CD4-positive, alpha-beta T cell (primary cell): ENCODE measurements at regions not wholly inside any gene's neighbourhood (a gene's known extent, or its start where the extent isn't known, plus 50 kb on each side); places are given as distances from the start of the nearest gene placed in this dataset.

Experiments
- ATAC-seq: fragments of 200-7000 bp; cut with Tn5 transposase; one replicate; pipeline ENCODE4 v1.10.0; 2022; ENCODE audit warnings: mild to moderate bottlenecking; ENCODE audit not compliant: poor library complexity
- CTCF ChIA-PET: fragments of 350-600 bp; sonication (Branson Sonifier 250); formaldehyde crosslinking; loops from one replicate; lab custom pipeline; 2021; ENCODE audit warnings: antibody characterized with exemption, inconsistent platforms; lab: Charles Lee
- POLR2A ChIA-PET: fragments of 350-600 bp; sonication (Branson Sonifier 250); formaldehyde crosslinking; loops from one replicate; lab custom pipeline; 2021; ENCODE audit warnings: antibody characterized with exemption, inconsistent platforms; lab: Charles Lee
- DNase-seq, 14 experiments: peaks; one replicate each; pipeline ENCODE4 v3.0.0-alpha.2; 2013 to 2020; ENCODE audit warnings: mixed read lengths in 2 of 14
- H3K27ac ChIP-seq, 2 donors: one replicate each; pipeline versions ENCODE4 v1.5.1 to v1.7.0; 2013; ENCODE audit warnings: low read length in 2 of 2, low read depth in 1 of 2, mild to moderate bottlenecking in 1 of 2
- H3K27me3 ChIP-seq, 2 experiments: 1 replicate in 1 of 2; 2 replicates in 1 of 2; pipeline versions ENCODE4 v1.6.1 to v1.7.0; 2013; ENCODE audit warnings: low read length in 2 of 2, control low read depth in 1 of 2, mild to moderate bottlenecking in 1 of 2, moderate library complexity in 1 of 2; ENCODE audit not compliant: insufficient read depth in 2 of 2, control insufficient read depth in 1 of 2
- H3K36me3 ChIP-seq: one replicate; pipeline ENCODE4 v1.6.1; 2013; ENCODE audit warnings: low read length, control low read depth; ENCODE audit not compliant: insufficient read depth
- H3K4me1 ChIP-seq: one replicate; pipeline ENCODE4 v1.6.1; 2013; ENCODE audit warnings: low read length, control low read depth; ENCODE audit not compliant: insufficient read depth
- H3K4me3 ChIP-seq: one replicate; pipeline ENCODE4 v1.5.1; 2013; ENCODE audit warnings: mild to moderate bottlenecking, low read length, moderate library complexity
- H3K9me3 ChIP-seq, 2 experiments: 1 replicate in 1 of 2; 2 replicates in 1 of 2; pipeline versions ENCODE4 v1.6.1 to v1.7.0; 2013; ENCODE audit warnings: low read length in 2 of 2, mild to moderate bottlenecking in 2 of 2, control low read depth in 1 of 2, moderate library complexity in 1 of 2; ENCODE audit not compliant: control insufficient read depth in 1 of 2, insufficient read depth in 1 of 2
- H3K27ac Mint-ChIP-seq: one replicate; pipeline ENCODE4 v1.8.0; 2020; ENCODE audit warnings: mixed read lengths
- H3K27me3 Mint-ChIP-seq: one replicate; pipeline ENCODE4 v1.8.0; 2021; ENCODE audit warnings: mixed read lengths
- H3K36me3 Mint-ChIP-seq: one replicate; pipeline ENCODE4 v1.8.0; 2021; ENCODE audit warnings: low read depth, mixed read lengths
- H3K4me1 Mint-ChIP-seq: one replicate; pipeline ENCODE4 v1.8.0; 2021; ENCODE audit warnings: low read depth, mixed read lengths
- H3K4me3 Mint-ChIP-seq: one replicate; pipeline ENCODE4 v1.8.0; 2020; ENCODE audit warnings: mild to moderate bottlenecking, mixed read lengths
- H3K9me3 Mint-ChIP-seq: one replicate; pipeline ENCODE4 v1.8.0; 2020; ENCODE audit warnings: mixed read lengths
- intact Hi-C, 2 experiments: fragments of 100-400 bp; cut with DNase I in 1 of 2; cut with micrococcal nuclease in 1 of 2; formaldehyde crosslinking; loops; one replicate each; pipeline versions ENCODE4 v1.15.1 to v1.9.0; 2023 to 2025; cut with DNase I, micrococcal nuclease
- TF ChIP-seq, protein P1 (sequence below): fragments of 200-600 bp; IDR thresholded peaks from one replicate; pipeline ENCODE4 v1.8.0; 2022; ENCODE audit warnings: antibody characterized with exemption, mild to moderate bottlenecking

DNA sequence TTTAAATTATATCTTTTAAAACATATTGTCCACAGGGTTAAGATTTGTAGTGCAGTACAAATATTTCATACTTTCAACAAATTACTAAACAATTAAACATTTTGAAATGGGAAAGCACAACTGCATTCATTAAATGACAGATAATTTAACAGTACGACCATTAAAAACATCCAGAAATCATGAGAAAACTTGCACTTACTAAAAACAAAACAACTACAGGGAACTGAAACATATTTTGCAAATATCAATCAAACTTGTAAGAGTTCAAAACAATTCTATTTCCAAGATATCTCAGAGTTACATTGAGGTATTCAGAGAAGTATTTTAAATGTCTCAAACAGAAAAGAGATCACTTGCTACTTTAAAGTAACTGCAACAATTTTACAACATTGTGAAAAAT is 478.5 kb upstream of the PCDH10 start:
- ATAC-seq (no peak), DNase-seq (no peak)
- Mint-ChIP-seq H3K27ac (no peak overlapping the region), H3K9me3 (peaks cover 6% of the 10 kb centered on the region), H3K36me3 (no peaks in the 10 kb centered on the region), H3K27me3 (no peaks in the 10 kb centered on the region), H3K4me1 (no peaks in the 10 kb centered on the region), H3K4me3 (no peak overlapping the region)
- Histone ChIP-seq H3K9me3 (no peaks in the 10 kb centered on the region), H3K4me1 (no peaks in the 10 kb centered on the region), H3K27ac (no peak overlapping the region), H3K27me3 (no peaks in the 10 kb centered on the region), H3K4me3 (no peak overlapping the region), H3K36me3 (no peaks in the 10 kb centered on the region)
- ChIA-PET POLR2A (no interaction called here), CTCF (no interaction called here)
- TF ChIP-seq, protein P1, sequence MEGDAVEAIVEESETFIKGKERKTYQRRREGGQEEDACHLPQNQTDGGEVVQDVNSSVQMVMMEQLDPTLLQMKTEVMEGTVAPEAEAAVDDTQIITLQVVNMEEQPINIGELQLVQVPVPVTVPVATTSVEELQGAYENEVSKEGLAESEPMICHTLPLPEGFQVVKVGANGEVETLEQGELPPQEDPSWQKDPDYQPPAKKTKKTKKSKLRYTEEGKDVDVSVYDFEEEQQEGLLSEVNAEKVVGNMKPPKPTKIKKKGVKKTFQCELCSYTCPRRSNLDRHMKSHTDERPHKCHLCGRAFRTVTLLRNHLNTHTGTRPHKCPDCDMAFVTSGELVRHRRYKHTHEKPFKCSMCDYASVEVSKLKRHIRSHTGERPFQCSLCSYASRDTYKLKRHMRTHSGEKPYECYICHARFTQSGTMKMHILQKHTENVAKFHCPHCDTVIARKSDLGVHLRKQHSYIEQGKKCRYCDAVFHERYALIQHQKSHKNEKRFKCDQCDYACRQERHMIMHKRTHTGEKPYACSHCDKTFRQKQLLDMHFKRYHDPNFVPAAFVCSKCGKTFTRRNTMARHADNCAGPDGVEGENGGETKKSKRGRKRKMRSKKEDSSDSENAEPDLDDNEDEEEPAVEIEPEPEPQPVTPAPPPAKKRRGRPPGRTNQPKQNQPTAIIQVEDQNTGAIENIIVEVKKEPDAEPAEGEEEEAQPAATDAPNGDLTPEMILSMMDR = no peak
- intact Hi-C loops = no loop called here

DNA sequence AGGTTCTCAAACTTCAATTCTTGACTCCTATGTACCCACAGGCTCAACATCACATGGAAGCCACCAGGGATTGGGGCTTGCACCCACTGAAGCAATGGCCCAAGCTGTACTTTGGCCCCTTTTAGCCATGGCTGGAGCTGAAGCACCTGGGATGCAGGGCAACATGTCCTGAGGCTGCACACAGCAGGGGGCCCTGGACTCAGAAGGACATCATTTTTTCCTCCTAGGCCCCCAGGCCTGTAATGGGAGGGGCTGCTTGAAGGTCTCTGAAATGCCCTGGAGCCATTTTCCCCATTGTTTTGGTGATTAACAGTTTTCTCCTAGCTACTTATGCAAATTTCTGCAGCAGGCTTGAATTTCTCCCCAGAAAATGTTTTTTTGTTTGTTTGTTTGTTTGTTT is 465.1 kb upstream of the PCDH10 start:
- intact Hi-C loops = no loop called here
- no peaks in the 10 kb centered on the region for H3K27me3 Mint-ChIP-seq
- no peaks in the 10 kb centered on the region for H3K4me1 Mint-ChIP-seq
- no peak overlapping the region for H3K27ac Mint-ChIP-seq
- TF ChIP-seq, protein P1 = no peak
- ChIA-PET CTCF (no interaction called here), POLR2A (no interaction called here)
- H3K9me3 ChIP-seq = peaks cover 0 to 13% of the 10 kb centered on the region in 2 experiments
- no peak overlapping the region for H3K4me3 ChIP-seq
- H3K9me3 Mint-ChIP-seq = peaks cover 9% of the 10 kb centered on the region
- no peaks in the 10 kb centered on the region for H3K36me3 ChIP-seq
- no peak overlapping the region for H3K4me3 Mint-ChIP-seq
- H3K27me3 ChIP-seq = no peaks in the 10 kb centered on the region
- no peak for ATAC-seq
- no peaks in the 10 kb centered on the region for H3K36me3 Mint-ChIP-seq
- H3K4me1 ChIP-seq = no peaks in the 10 kb centered on the region
- H3K27ac ChIP-seq = no peak overlapping the region
- no peak for DNase-seq

DNA sequence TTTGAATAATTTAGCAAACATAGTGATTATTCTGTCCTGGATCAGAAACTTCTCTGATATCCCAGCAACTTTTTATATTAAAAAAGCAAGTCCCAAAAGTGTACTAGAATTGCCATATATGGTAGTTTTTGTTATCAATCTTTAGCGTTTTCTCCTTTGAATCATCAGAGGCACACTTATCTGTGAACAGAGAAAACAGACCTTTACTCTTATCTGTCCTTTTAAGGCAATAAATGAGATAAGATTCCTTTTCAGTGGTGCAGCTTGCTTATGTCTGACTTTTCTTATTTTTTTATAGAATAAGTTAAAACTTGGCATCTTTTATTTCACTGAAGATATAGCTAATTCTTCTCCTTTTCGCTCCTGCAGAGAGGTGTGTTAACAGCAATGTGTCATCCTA is 458.1 kb upstream of the PCDH10 start:
- no peaks in the 10 kb centered on the region for H3K27me3 Mint-ChIP-seq
- peaks cover 17% of the 10 kb centered on the region for H3K9me3 Mint-ChIP-seq
- intact Hi-C loops = no loop called here
- DNase-seq = no peak
- TF ChIP-seq, protein P1 = no peak
- Histone ChIP-seq H3K27ac (no peak overlapping the region), H3K9me3 (no peaks in the 10 kb centered on the region), H3K36me3 (no peaks in the 10 kb centered on the region), H3K4me1 (no peaks in the 10 kb centered on the region), H3K4me3 (no peak overlapping the region), H3K27me3 (no peaks in the 10 kb centered on the region)
- POLR2A ChIA-PET = no interaction called here
- H3K36me3 Mint-ChIP-seq = no peaks in the 10 kb centered on the region
- H3K4me3 Mint-ChIP-seq = no peak overlapping the region
- no peak for ATAC-seq
- CTCF ChIA-PET = no interaction called here
- no peaks in the 10 kb centered on the region for H3K4me1 Mint-ChIP-seq
- H3K27ac Mint-ChIP-seq = no peak overlapping the region
